ENCODE measurements at regions not wholly inside any gene's neighbourhood (a gene's known extent, or its start where the extent isn't known, plus 50 kb on each side); places are given as distances from the start of the nearest gene placed in this dataset.

DNA sequence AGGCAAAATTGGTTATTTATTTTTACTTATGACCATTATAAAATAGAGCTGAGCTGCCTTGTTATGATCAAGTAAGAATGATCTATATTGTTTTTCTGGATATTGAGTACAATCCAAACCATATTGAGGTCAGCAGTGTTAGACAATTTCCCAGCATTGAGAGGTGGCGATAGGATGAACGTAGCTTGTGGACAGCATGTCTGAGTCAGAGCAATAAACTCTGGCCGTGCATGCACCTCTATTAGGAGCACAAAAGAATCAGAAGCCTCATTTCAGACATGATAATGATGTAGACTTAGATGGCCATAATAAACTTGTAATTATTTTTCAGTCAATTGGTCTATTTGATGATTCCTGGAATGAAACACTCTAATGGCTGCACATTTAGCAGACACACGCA, 491.6 kb downstream of the RIT2 start:
- in situ Hi-C loops (cut with HindIII; ENCODE audit: low pct_unique_long_range_greater_than_20kb, low sequenced_read_pairs): no loop called here
- no peak for DNase-seq (ENCODE audit: low read depth in 1 of 2, low spot score in 1 of 2)
- no peak for TF ChIP-seq JUND (IDR thresholded peaks at IDR 0.05; ENCODE audit: low read depth)

DNA sequence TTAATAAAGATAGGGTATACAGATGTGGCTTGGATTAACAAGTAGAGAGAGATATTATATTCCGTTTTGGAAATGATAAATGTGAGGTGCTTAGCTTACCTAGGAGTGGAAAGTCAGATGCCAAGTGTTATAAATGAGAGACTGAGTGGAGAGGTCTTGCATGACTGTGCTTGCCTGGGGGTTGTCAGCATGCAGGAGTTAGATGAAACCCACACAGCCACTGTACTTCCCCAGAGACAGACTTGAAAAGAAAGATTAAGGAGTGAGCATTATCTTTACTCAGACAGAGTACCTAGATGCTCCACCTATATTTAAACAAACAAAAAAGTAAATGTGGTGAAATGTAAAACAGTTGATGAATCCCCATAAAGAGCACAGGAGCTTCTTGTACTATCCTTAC, 482.7 kb downstream of the RIT2 start:
- in situ Hi-C loops (cut with HindIII; ENCODE audit: low pct_unique_long_range_greater_than_20kb, low sequenced_read_pairs): no loop called here
- no peak for DNase-seq (ENCODE audit: low read depth in 1 of 2, low spot score in 1 of 2)
- TF ChIP-seq JUND (IDR thresholded peaks at IDR 0.05; ENCODE audit: low read depth): no peak

DNA sequence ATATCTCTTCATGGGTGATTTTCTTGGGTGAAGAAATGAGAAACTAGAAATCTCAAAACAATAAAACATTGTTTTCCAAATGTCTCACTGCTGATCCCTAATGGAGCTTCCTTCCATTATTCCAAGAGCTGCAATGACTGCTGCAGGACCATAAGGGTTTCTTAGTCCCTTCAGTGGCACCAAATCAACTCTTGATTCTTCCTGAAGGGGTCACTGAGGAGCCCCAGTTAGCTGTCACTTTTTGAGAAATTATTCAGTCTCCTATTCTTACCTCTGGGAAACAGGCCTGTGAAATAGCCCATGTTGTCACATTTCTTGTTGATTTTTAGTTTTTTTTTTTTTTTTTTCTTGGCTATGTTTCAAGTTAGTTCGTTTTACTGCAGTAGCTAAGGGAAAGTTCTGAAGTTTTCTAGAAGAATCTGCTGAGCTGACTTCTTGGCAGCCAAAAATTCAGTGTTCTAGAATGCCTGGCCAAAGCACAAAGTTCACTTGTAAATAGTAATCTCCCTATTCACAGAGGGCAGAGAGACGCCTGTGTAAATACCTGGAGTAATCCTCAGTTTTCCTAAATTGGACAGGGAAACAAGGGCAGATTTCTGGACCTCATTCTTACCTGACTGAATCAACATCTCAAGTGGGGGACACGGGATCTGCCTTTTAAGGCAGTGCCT, 480.0 kb downstream of the RIT2 start:
- no peak for TF ChIP-seq JUND (IDR thresholded peaks at IDR 0.05; ENCODE audit: low read depth)
- peak in 1 of 2 experiments; percentile 20 for DNase-seq (ENCODE audit: low read depth in 1 of 2, low spot score in 1 of 2)
- in situ Hi-C loops (cut with HindIII; ENCODE audit: low pct_unique_long_range_greater_than_20kb, low sequenced_read_pairs): no loop called here

DNA sequence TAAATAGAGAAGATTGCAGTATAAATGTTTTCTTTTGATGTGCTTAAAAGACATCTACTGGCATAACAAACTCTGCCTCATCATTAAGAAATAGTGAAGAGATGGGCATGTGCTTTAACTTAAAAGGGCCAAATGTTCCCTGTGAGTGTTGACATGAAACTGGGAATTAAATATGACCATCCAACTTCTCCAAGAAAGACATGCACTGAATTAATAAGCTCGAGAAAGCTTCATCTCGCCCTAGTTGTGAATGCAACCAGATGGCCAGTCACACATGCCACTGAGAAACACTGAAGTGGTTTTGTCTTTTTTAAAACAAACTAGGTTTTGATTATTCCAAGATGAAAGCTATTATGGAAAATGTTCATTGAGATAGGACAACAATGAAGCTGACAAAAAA, 479.2 kb downstream of the RIT2 start:
- TF ChIP-seq JUND (IDR thresholded peaks at IDR 0.05; ENCODE audit: low read depth): no peak
- in situ Hi-C loops (cut with HindIII; ENCODE audit: low pct_unique_long_range_greater_than_20kb, low sequenced_read_pairs): no loop called here

DNA sequence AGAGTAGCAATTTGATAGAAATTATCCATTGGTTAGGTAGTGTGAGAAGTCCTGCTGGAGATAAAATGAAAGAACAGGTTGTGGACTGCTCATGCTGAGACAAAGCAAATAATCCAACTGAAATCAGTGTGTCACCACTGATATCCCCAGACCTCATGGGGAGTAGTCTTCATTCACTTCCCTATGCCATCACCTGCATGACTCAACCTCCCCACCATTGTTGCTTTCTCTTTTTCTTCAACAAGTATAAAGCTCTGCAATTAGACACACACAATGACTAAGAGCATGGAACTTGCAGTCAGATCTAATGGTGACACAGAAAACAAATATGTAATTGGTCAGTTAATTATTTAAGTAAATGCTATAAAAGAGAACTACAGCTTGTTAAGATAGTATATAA, 475.3 kb downstream of the RIT2 start:
- in situ Hi-C loops (cut with HindIII; ENCODE audit: low pct_unique_long_range_greater_than_20kb, low sequenced_read_pairs): no loop called here
- no peak for TF ChIP-seq JUND (IDR thresholded peaks at IDR 0.05; ENCODE audit: low read depth)
- DNase-seq (ENCODE audit: low read depth in 1 of 2, low spot score in 1 of 2): no peak

More for the DNA sequence above, 479.2 kb downstream of the RIT2 start:
- no peak for DNase-seq (ENCODE audit: low read depth in 1 of 2, low spot score in 1 of 2)

DNA sequence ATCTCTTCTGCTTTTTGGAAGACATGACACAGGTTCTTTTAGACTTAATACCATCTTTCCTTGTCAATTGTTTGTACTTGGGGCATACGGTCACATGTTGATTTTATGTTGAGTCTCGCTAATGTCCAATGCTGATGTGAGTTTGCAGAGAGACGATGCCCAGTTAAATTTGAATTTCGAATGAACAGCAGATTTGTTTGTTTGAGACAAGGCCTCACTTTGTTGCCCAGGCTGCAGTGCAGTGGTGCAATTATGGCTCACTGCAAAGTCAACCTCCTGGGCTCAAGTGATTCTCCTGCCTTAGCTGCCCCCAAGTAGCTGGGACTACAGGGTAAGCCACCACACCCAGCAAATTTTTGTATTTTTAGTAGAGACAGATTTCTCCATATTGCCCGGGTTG, 473.5 kb downstream of the RIT2 start:
- in situ Hi-C loops (cut with HindIII; ENCODE audit: low pct_unique_long_range_greater_than_20kb, low sequenced_read_pairs): no loop called here
- no peak for DNase-seq (ENCODE audit: low read depth in 1 of 2, low spot score in 1 of 2)
- no peak for TF ChIP-seq JUND (IDR thresholded peaks at IDR 0.05; ENCODE audit: low read depth)

DNA sequence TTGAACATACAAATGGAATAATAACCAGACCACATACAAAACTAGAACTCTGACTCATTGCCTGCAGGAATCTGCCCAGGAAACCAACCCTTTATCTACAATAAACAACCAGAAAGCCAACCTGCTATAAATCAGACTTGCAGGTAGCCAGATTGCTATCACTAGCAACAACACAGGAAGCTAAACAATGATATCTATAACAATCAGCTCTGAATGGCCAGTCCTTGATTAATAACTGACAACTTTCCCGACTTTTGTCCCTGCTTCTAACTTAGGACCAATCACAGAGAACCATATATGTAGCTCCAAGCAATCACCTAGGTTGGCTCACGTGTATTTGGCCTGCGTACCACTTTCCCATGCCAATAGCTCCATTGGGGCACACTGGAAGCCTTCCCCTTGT, 470.8 kb downstream of the RIT2 start:
- in situ Hi-C loops (cut with HindIII; ENCODE audit: low pct_unique_long_range_greater_than_20kb, low sequenced_read_pairs): no loop called here
- no peak for TF ChIP-seq JUND (IDR thresholded peaks at IDR 0.05; ENCODE audit: low read depth)
- no peak for DNase-seq (ENCODE audit: low read depth in 1 of 2, low spot score in 1 of 2)

DNA sequence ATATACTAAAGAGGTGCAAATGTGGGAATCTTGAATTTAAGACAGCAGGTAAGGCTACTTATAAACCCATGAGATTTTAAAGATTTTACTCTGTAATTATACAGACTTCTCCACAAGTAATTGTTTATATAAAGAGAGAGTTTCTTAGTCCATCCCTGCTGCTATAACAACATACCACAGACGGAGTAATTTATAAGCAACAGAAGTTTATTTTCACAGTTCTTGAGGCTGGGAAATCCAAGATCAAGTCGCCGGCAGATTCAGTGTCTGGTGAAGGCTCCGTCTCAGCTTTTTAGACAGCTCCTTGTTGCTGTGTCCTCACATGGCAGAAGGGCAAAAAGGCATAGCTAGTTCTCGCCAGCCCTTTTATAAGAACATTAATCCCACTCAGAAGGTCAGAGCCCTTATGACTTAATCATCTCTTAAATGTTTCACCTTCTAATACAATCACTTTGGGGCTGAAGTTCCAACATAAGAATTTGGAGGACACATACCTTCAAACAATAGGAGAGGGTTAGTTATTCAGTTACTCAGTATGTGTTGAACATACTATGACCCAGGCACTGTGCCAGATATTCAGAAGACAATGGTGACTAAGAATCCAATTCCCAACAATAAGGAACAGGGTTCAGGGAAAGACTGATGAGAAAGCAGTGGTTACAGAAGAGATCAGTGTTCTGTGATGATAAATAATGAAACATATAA, 466.0 kb downstream of the RIT2 start:
- DNase-seq (ENCODE audit: low read depth in 1 of 2, low spot score in 1 of 2): no peak
- in situ Hi-C loops (cut with HindIII; ENCODE audit: low pct_unique_long_range_greater_than_20kb, low sequenced_read_pairs): no loop called here

DNA sequence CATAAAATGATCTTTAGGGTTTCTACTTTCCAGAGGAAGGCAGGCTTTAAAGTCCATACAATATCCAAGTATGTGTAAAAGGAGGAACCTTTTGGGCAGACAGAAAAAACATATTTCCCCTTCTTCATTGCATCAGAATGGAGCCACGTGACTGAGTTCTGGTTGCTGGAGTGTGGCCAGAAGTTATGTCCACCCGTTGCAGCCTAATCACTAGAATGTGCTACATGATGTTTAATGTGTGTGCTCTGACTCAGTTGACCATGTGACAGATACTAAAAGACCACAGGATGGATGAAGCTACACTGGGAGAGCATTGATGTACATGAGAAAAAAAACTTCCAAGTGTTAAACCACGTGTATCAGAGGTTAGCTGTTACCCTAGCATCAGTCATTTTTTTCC, 460.9 kb downstream of the RIT2 start:
- no peak for DNase-seq (ENCODE audit: low read depth in 1 of 2, low spot score in 1 of 2)
- in situ Hi-C loops (cut with HindIII; ENCODE audit: low pct_unique_long_range_greater_than_20kb, low sequenced_read_pairs): no loop called here
- no peak for TF ChIP-seq JUND (IDR thresholded peaks at IDR 0.05; ENCODE audit: low read depth)

More for the DNA sequence above, 466.0 kb downstream of the RIT2 start:
- no peak for TF ChIP-seq JUND (IDR thresholded peaks at IDR 0.05; ENCODE audit: low read depth)

DNA sequence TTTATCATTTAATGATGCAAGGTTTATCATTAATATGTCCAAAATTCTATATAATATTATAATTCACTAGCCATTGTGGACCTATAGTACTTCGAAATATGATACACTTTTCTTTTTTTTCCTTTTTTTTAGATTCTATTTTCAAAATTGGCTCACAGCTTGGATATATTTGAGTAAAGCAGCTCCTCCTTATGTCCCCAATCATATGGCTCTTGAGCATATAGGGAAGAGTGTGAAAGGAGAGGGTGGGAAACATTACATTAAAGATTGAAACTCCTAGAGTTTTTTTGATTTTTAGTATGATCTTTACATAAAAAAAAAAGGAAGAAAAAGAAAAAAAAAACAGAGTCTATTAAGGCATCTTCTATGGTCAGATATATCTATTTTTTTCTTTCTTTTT, 457.9 kb downstream of the RIT2 start:
- TF ChIP-seq JUND (IDR thresholded peaks at IDR 0.05; ENCODE audit: low read depth): no peak

DNA sequence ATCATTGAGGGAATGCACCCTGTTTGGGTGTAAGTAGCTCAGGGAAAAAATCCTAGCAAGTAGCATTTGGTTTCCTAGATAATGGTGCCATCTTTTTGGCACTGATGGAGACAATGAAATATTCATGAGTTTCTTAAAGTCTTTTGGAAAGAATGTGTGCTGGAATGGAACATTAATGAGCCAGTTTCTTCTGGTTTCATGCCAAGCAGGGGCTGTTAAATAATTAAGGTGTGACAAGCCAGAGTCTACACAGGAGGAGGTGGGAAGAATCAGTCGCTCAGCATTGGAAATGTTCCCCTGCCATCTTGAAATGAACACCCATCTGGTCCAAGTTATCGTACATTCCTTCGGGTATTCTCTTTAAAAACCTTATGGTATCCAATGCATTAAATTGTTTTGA, 457.3 kb downstream of the RIT2 start:
- no peak for TF ChIP-seq JUND (IDR thresholded peaks at IDR 0.05; ENCODE audit: low read depth)
- in situ Hi-C loops (cut with HindIII; ENCODE audit: low pct_unique_long_range_greater_than_20kb, low sequenced_read_pairs): no loop called here
- DNase-seq (ENCODE audit: low read depth in 1 of 2, low spot score in 1 of 2): no peak

More for the DNA sequence above, 457.9 kb downstream of the RIT2 start:
- no peak for DNase-seq (ENCODE audit: low read depth in 1 of 2, low spot score in 1 of 2)
- in situ Hi-C loops (cut with HindIII; ENCODE audit: low pct_unique_long_range_greater_than_20kb, low sequenced_read_pairs): no loop called here

DNA sequence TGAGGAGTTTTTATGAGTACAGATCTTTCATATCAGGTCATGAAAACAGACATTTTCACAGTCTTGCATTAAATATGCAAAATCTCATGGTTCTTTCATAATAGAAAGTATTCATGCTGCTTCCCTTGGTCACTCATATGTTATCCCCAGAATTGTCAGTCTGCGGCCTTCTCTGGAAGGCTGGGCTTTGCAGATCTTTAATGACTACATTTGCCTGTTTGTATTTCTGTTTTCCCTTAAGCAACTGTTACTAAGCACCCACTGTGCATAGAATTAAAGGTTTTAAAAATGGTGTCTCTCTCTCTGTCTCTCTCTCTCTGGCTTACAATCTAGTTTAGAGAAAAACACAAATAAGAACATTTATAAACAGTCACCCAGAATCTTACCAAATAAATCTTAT, 456.3 kb downstream of the RIT2 start:
- in situ Hi-C loops (cut with HindIII; ENCODE audit: low pct_unique_long_range_greater_than_20kb, low sequenced_read_pairs): no loop called here
- TF ChIP-seq JUND (IDR thresholded peaks at IDR 0.05; ENCODE audit: low read depth): no peak
- DNase-seq (ENCODE audit: low read depth in 1 of 2, low spot score in 1 of 2): no peak

DNA sequence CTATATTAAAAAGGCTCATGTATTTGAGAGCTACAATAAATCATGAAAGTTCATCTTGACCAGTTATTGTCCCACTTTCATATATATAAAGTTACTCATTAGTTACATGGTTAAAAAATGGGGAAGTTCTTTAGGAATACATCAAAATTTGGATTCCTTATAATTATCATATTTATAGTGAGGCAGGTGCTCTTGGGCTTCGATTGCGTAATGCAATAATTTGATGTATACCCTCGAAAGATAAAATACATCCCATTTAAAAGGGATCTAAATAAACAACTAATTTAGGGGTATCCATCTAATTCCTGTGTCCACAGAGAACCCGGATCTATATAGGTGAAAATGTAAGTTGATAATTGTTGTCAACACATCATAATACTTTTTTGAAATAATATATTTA, 444.6 kb downstream of the RIT2 start:
- no peak for TF ChIP-seq JUND (IDR thresholded peaks at IDR 0.05; ENCODE audit: low read depth)
- in situ Hi-C loops (cut with HindIII; ENCODE audit: low pct_unique_long_range_greater_than_20kb, low sequenced_read_pairs): no loop called here
- DNase-seq (ENCODE audit: low read depth in 1 of 2, low spot score in 1 of 2): no peak
